HL-60 (cell line): ENCODE measurements at regions not wholly inside any gene's neighbourhood (a gene's known extent, or its start where the extent isn't known, plus 50 kb on each side); places are given as distances from the start of the nearest gene placed in this dataset.

Experiments used
- POLR2AphosphoS5 ChIP-seq: IDR thresholded peaks from 2 replicates; pipeline ENCODE4 v1.6.1; 2012; ENCODE audit warnings: low read depth
- TF ChIP-seq, protein P1 (sequence below): IDR thresholded peaks from one replicate; pipeline ENCODE4 v1.5.1; 2011; ENCODE audit warnings: low read length, control low read depth, inconsistent platforms; ENCODE audit not compliant: insufficient read depth

GRCh38 chrX:20967725-20968124 is 406.5 kb upstream of the CNKSR2 start:
- no peak for TF ChIP-seq POLR2AphosphoS5
- TF ChIP-seq, protein P1, sequence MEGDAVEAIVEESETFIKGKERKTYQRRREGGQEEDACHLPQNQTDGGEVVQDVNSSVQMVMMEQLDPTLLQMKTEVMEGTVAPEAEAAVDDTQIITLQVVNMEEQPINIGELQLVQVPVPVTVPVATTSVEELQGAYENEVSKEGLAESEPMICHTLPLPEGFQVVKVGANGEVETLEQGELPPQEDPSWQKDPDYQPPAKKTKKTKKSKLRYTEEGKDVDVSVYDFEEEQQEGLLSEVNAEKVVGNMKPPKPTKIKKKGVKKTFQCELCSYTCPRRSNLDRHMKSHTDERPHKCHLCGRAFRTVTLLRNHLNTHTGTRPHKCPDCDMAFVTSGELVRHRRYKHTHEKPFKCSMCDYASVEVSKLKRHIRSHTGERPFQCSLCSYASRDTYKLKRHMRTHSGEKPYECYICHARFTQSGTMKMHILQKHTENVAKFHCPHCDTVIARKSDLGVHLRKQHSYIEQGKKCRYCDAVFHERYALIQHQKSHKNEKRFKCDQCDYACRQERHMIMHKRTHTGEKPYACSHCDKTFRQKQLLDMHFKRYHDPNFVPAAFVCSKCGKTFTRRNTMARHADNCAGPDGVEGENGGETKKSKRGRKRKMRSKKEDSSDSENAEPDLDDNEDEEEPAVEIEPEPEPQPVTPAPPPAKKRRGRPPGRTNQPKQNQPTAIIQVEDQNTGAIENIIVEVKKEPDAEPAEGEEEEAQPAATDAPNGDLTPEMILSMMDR: no peak
